DOHH2 (cell line): ENCODE measurements at regions not wholly inside any gene's neighbourhood (a gene's known extent, or its start where the extent isn't known, plus 50 kb on each side); places are given as distances from the start of the nearest gene placed in this dataset.

Experiments
- H3F3A ChIP-seq: fragments of 200-600 bp; sonication (generic), shearing (Covaris generic); 2 replicates; pipeline ENCODE4 v1.6.0; 2016; ENCODE audit warnings: antibody characterized with exemption, mild to moderate bottlenecking; ENCODE audit not compliant: control insufficient read depth, insufficient read depth
- H3K27ac ChIP-seq: fragments of 200-600 bp; sonication (generic); 2 replicates; pipeline ENCODE4 v1.5.1; 2014; ENCODE audit warnings: low read depth, mild to moderate bottlenecking, low read length, moderate library complexity
- H3K27me3 ChIP-seq: fragments of 200-600 bp; sonication (generic); 2 replicates; pipeline ENCODE4 v1.6.1; 2014; ENCODE audit warnings: mild to moderate bottlenecking, low read length, mixed read lengths; ENCODE audit not compliant: control insufficient read depth
- H3K36me3 ChIP-seq: fragments of 200-600 bp; sonication (generic); 2 replicates; pipeline ENCODE4 v1.6.1; 2014; ENCODE audit warnings: mild to moderate bottlenecking, low read length, moderate library complexity, mixed read lengths; ENCODE audit not compliant: control insufficient read depth
- H3K4me1 ChIP-seq: fragments of 200-600 bp; sonication (generic); 2 replicates; pipeline ENCODE4 v1.6.1; 2014; ENCODE audit warnings: mild to moderate bottlenecking, low read length, mixed read lengths; ENCODE audit not compliant: control insufficient read depth
- H3K4me2 ChIP-seq: fragments of 200-600 bp; sonication (generic); 2 replicates; pipeline ENCODE4 v1.6.0; 2014; ENCODE audit warnings: mild to moderate bottlenecking, low read length, moderate library complexity
- H3K4me3 ChIP-seq: fragments of 200-600 bp; sonication (generic); 2 replicates; pipeline ENCODE4 v1.5.1; 2014; ENCODE audit warnings: mild to moderate bottlenecking, low read length, mixed read lengths
- H3K79me2 ChIP-seq: fragments of 200-600 bp; sonication (generic); 2 replicates; pipeline ENCODE4 v1.6.1; 2014; ENCODE audit warnings: mild to moderate bottlenecking, low read length, mixed read lengths; ENCODE audit not compliant: control insufficient read depth
- H3K9me2 ChIP-seq: fragments of 200-600 bp; sonication (generic); replicated peaks from 2 replicates; pipeline ENCODE4 v1.6.1; 2014; ENCODE audit warnings: mild to moderate bottlenecking, low read length, mixed read lengths; ENCODE audit not compliant: control insufficient read depth
- H3K9me3 ChIP-seq: fragments of 200-600 bp; sonication (generic); 2 replicates; pipeline ENCODE4 v1.6.1; 2014; ENCODE audit warnings: antibody characterized with exemption, low read length, mixed read lengths; ENCODE audit not compliant: control insufficient read depth, insufficient read depth
- H4K20me1 ChIP-seq: fragments of 200-600 bp; sonication (generic); 2 replicates; pipeline ENCODE4 v1.6.0; 2014; ENCODE audit warnings: low read depth, mild to moderate bottlenecking, antibody characterized with exemption, low read length, moderate library complexity; ENCODE audit not compliant: control insufficient read depth, insufficient read depth
- CTCF ChIP-seq: fragments of 200-600 bp; sonication (generic); IDR thresholded peaks from one replicate; pipeline ENCODE4 v1.5.1; 2014; ENCODE audit warnings: antibody characterized with exemption, mild to moderate bottlenecking, low read depth, low read length; ENCODE audit not compliant: poor library complexity, severe bottlenecking
- EZH2phosphoT487 ChIP-seq: fragments of 200-600 bp; sonication (generic); IDR thresholded peaks from 2 replicates; pipeline ENCODE4 v1.6.1; 2017; ENCODE audit warnings: borderline replicate concordance, mild to moderate bottlenecking, antibody characterized with exemption, low read length, moderate library complexity, mixed read lengths

GRCh38 chr3:105987809-105988208 lies 119.0 kb upstream of the CBLB start:
- H3K9me2 ChIP-seq = no peaks in the 10 kb centered on the region
- H3K36me3 ChIP-seq = no peaks in the 10 kb centered on the region
- H3F3A ChIP-seq = no peaks in the 10 kb centered on the region
- no peak for TF ChIP-seq CTCF
- TF ChIP-seq EZH2phosphoT487 = no peak
- 0 out of 2 replicates have a peak, but pooled peaks cover 6% of the 10 kb centered on the region for H3K9me3 ChIP-seq
- H3K4me3 ChIP-seq = no peak overlapping the region
- H3K4me1 ChIP-seq = no peaks in the 10 kb centered on the region
- H3K4me2 ChIP-seq = no peak overlapping the region
- H3K27me3 ChIP-seq = no peaks in the 10 kb centered on the region
- H3K79me2 ChIP-seq = no peaks in the 10 kb centered on the region
- H4K20me1 ChIP-seq = no peaks in the 10 kb centered on the region
- H3K27ac ChIP-seq = no peak overlapping the region

GRCh38 chr3:105988540-105989212 lies 119.9 kb upstream of the CBLB start:
- no peak overlapping the region for H3K4me3 ChIP-seq
- no peak for TF ChIP-seq CTCF
- no peak for TF ChIP-seq EZH2phosphoT487

GRCh38 chr3:105996781-105997180 lies 128.0 kb upstream of the CBLB start:
- H3K36me3 ChIP-seq = no peaks in the 10 kb centered on the region
- TF ChIP-seq EZH2phosphoT487 (no peak), CTCF (no peak)
- no peak overlapping the region for H3K4me3 ChIP-seq
- no peaks in the 10 kb centered on the region for H3K27me3 ChIP-seq
- H3K4me2 ChIP-seq = no peak overlapping the region
- H3K79me2 ChIP-seq = no peaks in the 10 kb centered on the region
- H3K27ac ChIP-seq = no peak overlapping the region
- H3K9me2 ChIP-seq = no peaks in the 10 kb centered on the region
- no peaks in the 10 kb centered on the region for H3K4me1 ChIP-seq
- H4K20me1 ChIP-seq = no peaks in the 10 kb centered on the region
- no peaks in the 10 kb centered on the region for H3F3A ChIP-seq
- peaks cover 3% of the 10 kb centered on the region; the same call in 1 of the 2 replicates for H3K9me3 ChIP-seq

More at GRCh38 chr3:105988540-105989212, 119.9 kb upstream of the CBLB start:
- H3K36me3 ChIP-seq = no peaks in the 10 kb centered on the region
- no peaks in the 10 kb centered on the region for H3K27me3 ChIP-seq
- H3K4me2 ChIP-seq = no peak overlapping the region
- H3K79me2 ChIP-seq = no peaks in the 10 kb centered on the region
- no peaks in the 10 kb centered on the region for H3F3A ChIP-seq
- 0 out of 2 replicates have a peak, but pooled peaks cover 3% of the 10 kb centered on the region for H3K9me3 ChIP-seq
- no peaks in the 10 kb centered on the region for H3K9me2 ChIP-seq
- no peaks in the 10 kb centered on the region for H3K4me1 ChIP-seq
- no peaks in the 10 kb centered on the region for H4K20me1 ChIP-seq
- H3K27ac ChIP-seq = no peak overlapping the region
